ENCODE measurements at regions not wholly inside any gene's neighbourhood (a gene's known extent, or its start where the extent isn't known, plus 50 kb on each side); places are given as distances from the start of the nearest gene placed in this dataset.

DNA sequence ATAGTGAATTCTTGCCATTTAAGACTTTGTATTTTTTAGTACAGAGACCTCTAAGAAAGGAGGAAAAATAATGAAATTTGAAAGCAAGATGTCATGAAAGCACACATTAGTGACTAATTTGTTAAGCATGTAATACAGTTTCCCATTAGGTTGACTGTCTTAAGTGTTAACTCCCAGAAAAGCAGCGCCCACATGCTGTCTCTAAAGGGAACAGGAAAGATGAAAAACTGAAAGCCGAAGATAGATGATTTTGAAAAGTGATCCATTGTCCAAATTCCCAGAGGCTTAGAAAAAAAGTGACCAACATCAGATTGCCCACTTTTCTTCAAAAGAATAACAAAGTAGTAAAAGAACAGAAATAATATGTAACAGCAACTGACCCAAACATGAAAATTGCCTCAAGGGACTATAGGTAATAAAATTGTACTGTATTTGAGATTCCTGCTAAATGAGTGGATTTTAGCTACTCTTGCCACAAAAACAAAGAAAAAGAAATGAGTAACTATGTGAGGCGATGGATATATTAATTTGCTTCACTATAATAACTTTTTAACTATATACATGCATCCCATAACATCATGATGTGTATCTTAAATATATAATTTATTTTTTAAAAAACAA is 83.2 kb upstream of the OGFRL1 start:
- no peaks in the 10 kb centered on the region for H4K20me1 ChIP-seq (replicated peaks in 1 of 2; ENCODE audit: control insufficient read depth in 1 of 2, insufficient read depth in 2 of 2, low read length in 2 of 2)
- H2BK5ac ChIP-seq (ENCODE audit: low read depth, low read length): no peak overlapping the region
- H3K27me3 ChIP-seq (replicated peaks in 1 of 4; ENCODE audit: control insufficient read depth in 3 of 4, extremely low read depth in 1 of 4, insufficient read depth in 3 of 4, low read length in 3 of 4): no peaks in the 10 kb centered on the region
- no peak overlapping the region for H2AFZ ChIP-seq (ENCODE audit: low read length)
- no peaks in the 10 kb centered on the region for H3K23me2 ChIP-seq (ENCODE audit: low read depth, low read length)
- FAIRE-seq (no peak), DNase-seq (ENCODE audit: low read depth in 1 of 2, low spot score in 2 of 2) (no peak)
- H2BK15ac ChIP-seq (ENCODE audit: low read length): no peak overlapping the region
- H3K9ac ChIP-seq (replicated peaks in 1 of 4; ENCODE audit: extremely low read depth in 1 of 4, low read depth in 3 of 4, low read length in 3 of 4): no peak overlapping the region
- no peak overlapping the region for H3K56ac ChIP-seq (replicated peaks; ENCODE audit: insufficient read length, low read depth, low read length)
- no peaks in the 10 kb centered on the region for H3K79me2 ChIP-seq (ENCODE audit: control insufficient read depth in 1 of 2, insufficient read depth in 2 of 2, low read length in 2 of 2)
- POLR2A ChIA-PET (ENCODE audit: partially characterized antibody): no interaction called here
- H2BK12ac ChIP-seq (ENCODE audit: low read depth, low read length): no peak overlapping the region
- H2BK120ac ChIP-seq (replicated peaks; ENCODE audit: low read depth, low read length): no peak overlapping the region
- no peak overlapping the region for H3K23ac ChIP-seq (ENCODE audit: insufficient read length)
- no peaks in the 10 kb centered on the region for H3K9me3 ChIP-seq (ENCODE audit: insufficient read depth in 2 of 2, low read depth in 1 of 2, low read length in 1 of 2)
- H3K4me1 ChIP-seq (replicated peaks in 1 of 4; ENCODE audit: control insufficient read depth in 3 of 4, insufficient read depth in 4 of 4, low read length in 3 of 4): no peaks in the 10 kb centered on the region
- no peak overlapping the region for H3K4me2 ChIP-seq (ENCODE audit: insufficient read depth in 1 of 2, low read depth in 2 of 2, low read length in 2 of 2)
- no peak overlapping the region for H2AK5ac ChIP-seq (ENCODE audit: low read depth, low read length)
- H3K4me3 ChIP-seq (ENCODE audit: extremely low read depth in 1 of 4, insufficient read depth in 2 of 4, low read depth in 3 of 4, low read length in 4 of 4): no peak overlapping the region
- CTCF ChIA-PET (ENCODE audit: partially characterized antibody): interaction anchor here (0.7 kb wide), 1 partner anchor 13 kb away, joined by 3 read pairs; no protein-coding TSS in a partner anchor
- H4K8ac ChIP-seq (ENCODE audit: extremely low read depth, insufficient read depth, low read length): no peak overlapping the region
- no peak overlapping the region for H3K14ac ChIP-seq (ENCODE audit: insufficient read length)
- no peak overlapping the region for H3K4ac ChIP-seq (replicated peaks; ENCODE audit: insufficient read length, low read depth, low read length)
- H3K79me1 ChIP-seq (ENCODE audit: low read depth, low read length): no peaks in the 10 kb centered on the region
- no peak overlapping the region for H2BK20ac ChIP-seq (ENCODE audit: low read length)
- no peak overlapping the region for H3K18ac ChIP-seq (ENCODE audit: extremely low read depth, low read length)
- WGBS, 2 experiments (ENCODE audit: extremely low coverage in 1 of 2, insufficient coverage in 1 of 2, insufficient read length in 1 of 2, insufficient replicate concordance in 2 of 2, low coverage in 1 of 2, low lambda C conversion rate in 2 of 2, missing lambda C conversion rate in 1 of 2): 93% methylated on average over 3 of the region's 3 CpGs; no CpG with 5 or more reads in 1 of the 2 experiments
- no peaks in the 10 kb centered on the region for H3K36me3 ChIP-seq (ENCODE audit: control insufficient read depth in 2 of 4, insufficient read depth in 4 of 4, low read length in 3 of 4)
- H4K91ac ChIP-seq (replicated peaks; ENCODE audit: insufficient read length, low read length): no peak overlapping the region
- H3K27ac ChIP-seq (ENCODE audit: low read depth, low read length): no peak overlapping the region
- H4K5ac ChIP-seq (ENCODE audit: insufficient read length, low read depth, low read length): no peak overlapping the region
- no peak for TF ChIP-seq TAF7 (optimal IDR thresholded peaks at IDR 0.05; ENCODE audit: borderline replicate concordance, low read depth, low read length)
- TF ChIP-seq ZNF274 (IDR thresholded peaks at IDR 0.05; ENCODE audit: borderline replicate concordance, extremely low read depth, low read length): no peak
- no peak for TF ChIP-seq HDAC2 (IDR thresholded peaks at IDR 0.05; ENCODE audit: borderline replicate concordance in 1 of 2, low read depth in 2 of 2, low read length in 2 of 2)
- TF ChIP-seq JUN (IDR thresholded peaks at IDR 0.05; ENCODE audit: low read depth, low read length): no peak
- no peak for TF ChIP-seq BRCA1 (IDR thresholded peaks at IDR 0.05; ENCODE audit: low read depth, low read length)
- TF ChIP-seq JUND (IDR thresholded peaks at IDR 0.05; ENCODE audit: low read length): no peak
- no peak for TF ChIP-seq SRF (IDR thresholded peaks at IDR 0.05; ENCODE audit: low read depth, low read length)
- no peak for TF ChIP-seq CREB1 (IDR thresholded peaks at IDR 0.05)
- no peak for TF ChIP-seq FOSL1 (IDR thresholded peaks at IDR 0.05; ENCODE audit: insufficient read depth, low read depth, low read length)
- no peak for TF ChIP-seq SUZ12 (IDR thresholded peaks at IDR 0.05; ENCODE audit: low read length)
- TF ChIP-seq CHD2 (IDR thresholded peaks at IDR 0.05; ENCODE audit: low read length): no peak
- TF ChIP-seq RXRA (IDR thresholded peaks at IDR 0.05; ENCODE audit: insufficient read depth, low read depth, low read length): no peak
- TF ChIP-seq RAD21 (IDR thresholded peaks at IDR 0.05 in 1 of 2, conservative IDR thresholded peaks at IDR 0.05 in 1 of 2; ENCODE audit: low read depth in 2 of 2, low read length in 2 of 2): no peak
- no peak for TF ChIP-seq CEBPB (IDR thresholded peaks at IDR 0.05; ENCODE audit: low read depth, low read length)
- no peak for TF ChIP-seq GTF2F1 (IDR thresholded peaks at IDR 0.05; ENCODE audit: borderline replicate concordance, low read depth, low read length)
